Uterus (tissue), 3 donors: ENCODE measurements at regions not wholly inside any gene's neighbourhood (a gene's known extent, or its start where the extent isn't known, plus 50 kb on each side); places are given as distances from the start of the nearest gene placed in this dataset.
A peak's percentile ranks its signal among the peaks of the same experiment; 100 is the strongest.
"Not testable (repeated sequence)": the region's sequence is repeated elsewhere in the genome, so short reads cannot be mapped to it uniquely, and the experiment has no call there.

Source experiments
- DNase-seq, 2 donors: peaks; one replicate each; pipeline ENCODE4 v3.0.0-alpha.2; 2019 to 2020
- H3K27ac ChIP-seq, 2 donors: fragments of 200-600 bp; sonication (generic); 1 replicate in 1 of 2; 2 replicates in 1 of 2; pipeline ENCODE4 v1.5.1; 2016 to 2018
- H3K27me3 ChIP-seq, 2 donors: fragments of 200-600 bp; sonication (generic); one replicate each; pipeline ENCODE4 v1.5.1; 2018 to 2019; ENCODE audit warnings: control low read depth in 1 of 2
- H3K36me3 ChIP-seq, 2 donors: fragments of 200-600 bp; sonication (generic); one replicate each; pipeline ENCODE4 v1.5.1; 2019; ENCODE audit warnings: control low read depth in 1 of 2
- H3K4me1 ChIP-seq, 2 donors: fragments of 200-600 bp; sonication (generic); one replicate each; pipeline ENCODE4 v1.5.1; 2018 to 2019; ENCODE audit warnings: control low read depth in 1 of 2
- H3K4me3 ChIP-seq, 2 donors: fragments of 200-600 bp; sonication (generic); 1 replicate in 1 of 2; 2 replicates in 1 of 2; pipeline ENCODE4 v1.5.1; 2018 to 2019; ENCODE audit warnings: mild to moderate bottlenecking in 1 of 2
- H3K9me3 ChIP-seq, 2 donors: fragments of 200-600 bp; sonication (generic); one replicate each; pipeline ENCODE4 v1.5.1; 2019; ENCODE audit warnings: control low read depth in 1 of 2
- POLR2A ChIP-seq, 2 donors: fragments of 450-650 bp; IDR thresholded peaks; one replicate each; pipeline ENCODE4 v1.6.1; 2016; ENCODE audit warnings: antibody characterized with exemption in 2 of 2, mild to moderate bottlenecking in 1 of 2, moderate library complexity in 1 of 2
- intact Hi-C: fragments of 100-400 bp; cut with DNase I; formaldehyde crosslinking; loops from one replicate; pipeline ENCODE4 v1.15.1; 2023; ENCODE audit warnings: low total_unique reads
- TF ChIP-seq, protein P1 (sequence below), 4 experiments: fragments of 200-600 bp in 2 of 4; fragments of 450-650 bp in 2 of 4; sonication (generic) in 2 of 4; IDR thresholded peaks; one replicate each; pipeline ENCODE4 v1.5.1; 2016 to 2019; ENCODE audit warnings: antibody characterized with exemption in 4 of 4, mild to moderate bottlenecking in 2 of 4, moderate library complexity in 1 of 4
- donor health status: DM: yes; HTN: yes; CAD: no.

GRCh38 chr7:51444936-51445335, 128.3 kb upstream of the COBL start:
- TF ChIP-seq POLR2A (IDR thresholded peaks at IDR 0.05) = no peak
- TF ChIP-seq, protein P1, sequence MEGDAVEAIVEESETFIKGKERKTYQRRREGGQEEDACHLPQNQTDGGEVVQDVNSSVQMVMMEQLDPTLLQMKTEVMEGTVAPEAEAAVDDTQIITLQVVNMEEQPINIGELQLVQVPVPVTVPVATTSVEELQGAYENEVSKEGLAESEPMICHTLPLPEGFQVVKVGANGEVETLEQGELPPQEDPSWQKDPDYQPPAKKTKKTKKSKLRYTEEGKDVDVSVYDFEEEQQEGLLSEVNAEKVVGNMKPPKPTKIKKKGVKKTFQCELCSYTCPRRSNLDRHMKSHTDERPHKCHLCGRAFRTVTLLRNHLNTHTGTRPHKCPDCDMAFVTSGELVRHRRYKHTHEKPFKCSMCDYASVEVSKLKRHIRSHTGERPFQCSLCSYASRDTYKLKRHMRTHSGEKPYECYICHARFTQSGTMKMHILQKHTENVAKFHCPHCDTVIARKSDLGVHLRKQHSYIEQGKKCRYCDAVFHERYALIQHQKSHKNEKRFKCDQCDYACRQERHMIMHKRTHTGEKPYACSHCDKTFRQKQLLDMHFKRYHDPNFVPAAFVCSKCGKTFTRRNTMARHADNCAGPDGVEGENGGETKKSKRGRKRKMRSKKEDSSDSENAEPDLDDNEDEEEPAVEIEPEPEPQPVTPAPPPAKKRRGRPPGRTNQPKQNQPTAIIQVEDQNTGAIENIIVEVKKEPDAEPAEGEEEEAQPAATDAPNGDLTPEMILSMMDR (IDR thresholded peaks at IDR 0.05) = no peak

GRCh38 chr7:51430480-51431086, 114.0 kb upstream of the COBL start:
- TF ChIP-seq POLR2A (IDR thresholded peaks at IDR 0.05) = no peak
- TF ChIP-seq, protein P1 (IDR thresholded peaks at IDR 0.05) = peak; percentile 44 to 58 (median 47)
- DNase-seq = no peak
- Histone ChIP-seq H3K4me3 (no peak overlapping the region), H3K4me1 (no peaks in the 10 kb centered on the region), H3K27ac (no peak overlapping the region), H3K27me3 (no peaks in the 10 kb centered on the region), H3K36me3 (no peaks in the 10 kb centered on the region), H3K9me3 (no peaks in the 10 kb centered on the region)
- intact Hi-C loops = no loop called here

More at GRCh38 chr7:51444936-51445335, 128.3 kb upstream of the COBL start:
- Histone ChIP-seq H3K4me3 (no peak overlapping the region), H3K9me3 (no peaks in the 10 kb centered on the region), H3K4me1 (no peaks in the 10 kb centered on the region), H3K36me3 (no peaks in the 10 kb centered on the region), H3K27ac (no peak overlapping the region), H3K27me3 (no peaks in the 10 kb centered on the region)
- no peak for DNase-seq
- intact Hi-C loops = no loop called here

DNA sequence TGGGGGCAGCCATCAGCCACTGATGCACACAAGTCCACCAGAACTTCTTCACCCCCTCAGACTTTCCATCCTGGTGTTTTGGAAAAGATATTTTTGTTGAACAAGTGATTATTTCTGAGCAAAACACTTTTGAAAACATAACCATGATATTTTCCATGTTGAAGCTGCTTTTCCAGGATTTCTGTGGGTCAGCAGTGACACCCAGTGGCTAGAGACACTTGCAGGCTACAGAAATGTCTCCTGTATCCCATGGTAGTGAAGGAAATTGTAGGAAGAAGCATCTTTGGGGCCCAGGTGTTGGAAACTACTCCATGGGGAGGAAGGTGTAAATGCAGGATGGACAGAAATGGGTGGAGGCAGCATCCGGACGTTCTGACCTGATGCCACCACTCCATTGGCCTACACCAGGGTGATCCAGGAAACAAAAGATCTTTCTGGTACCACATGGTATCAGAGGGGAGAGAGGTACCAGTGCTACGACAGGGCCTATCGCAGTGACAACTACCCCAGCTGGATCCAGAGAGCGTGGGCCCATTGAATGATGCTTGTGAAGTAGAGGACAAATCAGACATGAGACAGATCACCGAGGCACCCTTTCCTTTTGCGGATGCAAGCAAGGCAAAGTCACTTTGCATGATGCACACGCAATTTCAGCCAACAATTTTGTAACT, 111.7 kb upstream of the COBL start:
- Histone ChIP-seq H3K27me3 (no peaks in the 10 kb centered on the region), H3K9me3 (no peaks in the 10 kb centered on the region), H3K36me3 (no peaks in the 10 kb centered on the region), H3K27ac (no peak overlapping the region), H3K4me3 (no peak overlapping the region), H3K4me1 (no peaks in the 10 kb centered on the region)
- DNase-seq = no peak
- intact Hi-C loops = no loop called here
- TF ChIP-seq, protein P1 (IDR thresholded peaks at IDR 0.05) = no peak
- no peak for TF ChIP-seq POLR2A (IDR thresholded peaks at IDR 0.05)

GRCh38 chr7:51426163-51426562, 109.6 kb upstream of the COBL start:
- DNase-seq = no peak
- no peaks in the 10 kb centered on the region for H3K4me1 ChIP-seq
- H3K27me3 ChIP-seq = no peaks in the 10 kb centered on the region
- intact Hi-C loops = no loop called here
- H3K36me3 ChIP-seq = no peaks in the 10 kb centered on the region
- no peak for TF ChIP-seq POLR2A (IDR thresholded peaks at IDR 0.05)
- TF ChIP-seq, protein P1 (IDR thresholded peaks at IDR 0.05) = no peak
- H3K9me3 ChIP-seq = no peaks in the 10 kb centered on the region
- no peak overlapping the region for H3K27ac ChIP-seq
- no peak overlapping the region for H3K4me3 ChIP-seq

GRCh38 chr7:51409934-51410333, 93.3 kb upstream of the COBL start:
- H3K36me3 ChIP-seq, H3K27me3 ChIP-seq, H3K4me3 ChIP-seq, H3K4me1 ChIP-seq, intact Hi-C loops, H3K9me3 ChIP-seq, H3K27ac ChIP-seq, DNase-seq: not testable (repeated sequence)

DNA sequence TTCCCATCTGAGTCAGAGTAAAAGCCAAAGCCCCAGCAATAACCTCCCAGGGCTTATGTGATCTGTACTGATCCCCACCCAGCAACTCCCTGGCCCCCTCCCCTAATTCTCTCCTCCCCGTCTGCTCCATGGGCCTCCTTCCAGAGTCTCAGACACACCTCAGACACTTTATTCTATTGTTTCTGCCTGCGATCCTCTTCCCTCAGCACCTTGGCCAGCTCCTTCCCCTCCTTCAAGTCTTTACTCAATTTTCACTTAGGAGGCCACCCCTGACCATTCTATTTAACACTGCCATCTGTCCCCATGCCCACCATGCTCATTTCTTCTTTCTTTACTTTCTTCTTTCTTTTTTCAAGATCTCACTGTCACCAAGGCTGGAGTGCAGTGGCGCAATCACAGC, 81.0 kb upstream of the COBL start:
- DNase-seq, H3K36me3 ChIP-seq, H3K4me1 ChIP-seq, intact Hi-C loops, H3K27me3 ChIP-seq, H3K4me3 ChIP-seq, H3K27ac ChIP-seq, H3K9me3 ChIP-seq: not testable (repeated sequence)

GRCh38 chr7:51393003-51393402, 76.4 kb upstream of the COBL start:
- H3K27ac ChIP-seq, H3K4me3 ChIP-seq, DNase-seq, H3K27me3 ChIP-seq, H3K36me3 ChIP-seq, intact Hi-C loops, H3K9me3 ChIP-seq, H3K4me1 ChIP-seq: not testable (repeated sequence)

GRCh38 chr7:51389952-51390351, 73.3 kb upstream of the COBL start:
- H3K4me1 ChIP-seq, H3K27me3 ChIP-seq, H3K9me3 ChIP-seq, H3K27ac ChIP-seq, DNase-seq, H3K36me3 ChIP-seq, H3K4me3 ChIP-seq, intact Hi-C loops: not testable (repeated sequence)

- intact Hi-C loops, DNase-seq, H3K36me3 ChIP-seq, H3K4me3 ChIP-seq, H3K9me3 ChIP-seq, H3K27ac ChIP-seq, H3K27me3 ChIP-seq, H3K4me1 ChIP-seq: not testable (repeated sequence)
Observed at GRCh38 chr7:51389216-51389812, 72.7 kb upstream of the COBL start.
